ENCODE measurements at regions not wholly inside any gene's neighbourhood (a gene's known extent, or its start where the extent isn't known, plus 50 kb on each side); places are given as distances from the start of the nearest gene placed in this dataset.

GRCh38 chr7:25887266-25887665, 264.7 kb upstream of the NFE2L3 start:
- no peak for TF ChIP-seq CTCF (IDR thresholded peaks at IDR 0.05)
- TF ChIP-seq POLR2A (IDR thresholded peaks at IDR 0.05): no peak

Data from breast epithelium (tissue), 3 donors.